Keratinocyte (primary cell): ENCODE measurements at regions not wholly inside any gene's neighbourhood (a gene's known extent, or its start where the extent isn't known, plus 50 kb on each side); places are given as distances from the start of the nearest gene placed in this dataset.
A peak's percentile ranks its signal among the peaks of the same experiment; 100 is the strongest.

Experiments used
- DNase-seq: peaks from one replicate; pipeline ENCODE4 v3.0.0-alpha.2; 2011; ENCODE audit warnings: low read depth, missing footprints, low spot score
- FAIRE-seq: peaks from 2 replicates; lab custom pipeline; 2011; peaks lifted over from hg19 to GRCh38; lab: Jason Lieb, UNC
- H2AFZ ChIP-seq: 2 replicates; pipeline ENCODE4 v1.6.0; 2012; ENCODE audit warnings: low read length, control low read depth, inconsistent platforms; ENCODE audit not compliant: control insufficient read depth
- H3K27ac ChIP-seq: 2 replicates; pipeline ENCODE4 v1.5.1; 2011; ENCODE audit warnings: low read length; ENCODE audit not compliant: control insufficient read depth, insufficient read depth
- H3K27me3 ChIP-seq: 3 replicates; pipeline ENCODE4 v1.6.0; 2011; ENCODE audit warnings: low read length; ENCODE audit not compliant: control insufficient read depth, insufficient read depth; ENCODE audit errors: extremely low read depth
- H3K36me3 ChIP-seq, 2 experiments: 2 replicates in 1 of 2; 3 replicates in 1 of 2; pipeline ENCODE4 v1.5.1; 2011; ENCODE audit warnings: low read length in 2 of 2, mild to moderate bottlenecking in 1 of 2; ENCODE audit not compliant: control insufficient read depth in 2 of 2, insufficient read depth in 2 of 2; ENCODE audit errors: extremely low read depth in 1 of 2
- H3K4me1 ChIP-seq: 3 replicates; pipeline ENCODE4 v1.5.1; 2011; ENCODE audit warnings: low read length; ENCODE audit not compliant: control insufficient read depth, insufficient read depth; ENCODE audit errors: extremely low read depth
- H3K4me2 ChIP-seq: 3 replicates; pipeline ENCODE4 v1.6.0; 2011; ENCODE audit warnings: low read depth, low read length; ENCODE audit not compliant: control insufficient read depth, insufficient read depth; ENCODE audit errors: extremely low read depth
- H3K4me3 ChIP-seq, 3 experiments: fragments of 200-600 bp in 1 of 3; sonication (generic) in 1 of 3; 2 replicates in 2 of 3; 3 replicates in 1 of 3; pipeline ENCODE4 v1.5.1; 2011 to 2016; ENCODE audit warnings: low read length in 3 of 3, mild to moderate bottlenecking in 3 of 3, control low read depth in 2 of 3, inconsistent platforms in 1 of 3, low read depth in 1 of 3, mixed read lengths in 1 of 3, mixed run types in 1 of 3, moderate library complexity in 1 of 3; ENCODE audit not compliant: control insufficient read depth in 2 of 3, insufficient read depth in 2 of 3; ENCODE audit errors: extremely low read depth in 1 of 3
- H3K79me2 ChIP-seq: 2 replicates; pipeline ENCODE4 v1.6.0; 2012; ENCODE audit warnings: low read length; ENCODE audit not compliant: control insufficient read depth, insufficient read depth
- H3K9ac ChIP-seq: 3 replicates; pipeline ENCODE4 v1.6.0; 2011; ENCODE audit warnings: low read length; ENCODE audit not compliant: control insufficient read depth, insufficient read depth; ENCODE audit errors: extremely low read depth
- H3K9me1 ChIP-seq: 3 replicates; pipeline ENCODE4 v1.6.0; 2011; ENCODE audit warnings: low read length; ENCODE audit not compliant: control insufficient read depth, insufficient read depth; ENCODE audit errors: extremely low read depth
- H3K9me3 ChIP-seq: 2 replicates; pipeline ENCODE4 v1.5.1; 2012; ENCODE audit warnings: low read depth, low read length; ENCODE audit not compliant: control insufficient read depth
- H4K20me1 ChIP-seq: 3 replicates; pipeline ENCODE4 v1.6.0; 2011; ENCODE audit warnings: low read length; ENCODE audit not compliant: control insufficient read depth, insufficient read depth; ENCODE audit errors: extremely low read depth
- CTCF ChIP-seq, 3 experiments: IDR thresholded peaks in 1 of 3; conservative IDR thresholded peaks in 1 of 3; optimal IDR thresholded peaks in 1 of 3; 2 replicates in 2 of 3; 3 replicates in 1 of 3; pipeline versions ENCODE3 to v1.5.1; 2011; ENCODE audit warnings: low read length in 3 of 3, mild to moderate bottlenecking in 3 of 3, moderate library complexity in 2 of 3, control low read depth in 1 of 3, inconsistent platforms in 1 of 3; ENCODE audit not compliant: insufficient read depth in 2 of 3; ENCODE audit errors: extremely low read depth in 1 of 3
- EZH2 ChIP-seq: IDR thresholded peaks from one replicate; pipeline ENCODE4 v1.6.1; 2012; ENCODE audit warnings: inconsistent platforms, mild to moderate bottlenecking, low read length, moderate library complexity
- dilution Hi-C: fragments of 300-500 bp; cut with MboI; formaldehyde crosslinking; loops from one replicate; pipeline ENCODE4 v1.7.0; 2020; ENCODE audit warnings: low sequenced_read_pairs; ENCODE audit not compliant: extremely low pct_ligation_motif_present

GRCh38 chr2:173589604-173590275 lies 235.1 kb downstream of the CDCA7 start:
- Histone ChIP-seq H3K9ac (peak overlapping the region; percentile 71), H3K4me3 (peak overlapping the region in 2 of 3 experiments; percentile 39 to 54), H4K20me1 (no peaks in the 10 kb centered on the region), H3K9me3 (peaks cover 8% of the 10 kb centered on the region), H3K27ac (peak overlapping the region; percentile 91), H3K4me2 (peak overlapping the region; percentile 89), H2AFZ (peak overlapping the region; percentile 48), H3K9me1 (no peaks in the 10 kb centered on the region), H3K79me2 (no peaks in the 10 kb centered on the region), H3K36me3 (no peaks in the 10 kb centered on the region), H3K4me1 (peaks cover 20% of the 10 kb centered on the region), H3K27me3 (no peaks in the 10 kb centered on the region)
- FAIRE-seq (no peak), DNase-seq (peak; percentile 50)
- dilution Hi-C loops: no loop called here
- TF ChIP-seq EZH2: no peak
- no peak for TF ChIP-seq CTCF (optimal IDR thresholded peaks at IDR 0.05 in 1 of 3, IDR thresholded peaks at IDR 0.05 in 1 of 3, conservative IDR thresholded peaks at IDR 0.05 in 1 of 3; ENCODE audit: extremely low read depth in 1 of 3, insufficient read depth in 2 of 3, low read length in 3 of 3)

- peak overlapping the region; percentile 91 for H3K27ac ChIP-seq
- FAIRE-seq (peak; percentile 99), DNase-seq (peak; percentile 83)
- no peaks in the 10 kb centered on the region for H4K20me1 ChIP-seq
- no peak overlapping the region for H2AFZ ChIP-seq
- H3K9me3 ChIP-seq: peaks cover 8% of the 10 kb centered on the region
- H3K4me3 ChIP-seq: peak overlapping the region in 2 of 3 experiments; percentile 47 to 54
- H3K9ac ChIP-seq: peak overlapping the region; percentile 71
- no peaks in the 10 kb centered on the region for H3K9me1 ChIP-seq
- H3K4me2 ChIP-seq: peak overlapping the region; percentile 89
- no peak for TF ChIP-seq CTCF (optimal IDR thresholded peaks at IDR 0.05 in 1 of 3, IDR thresholded peaks at IDR 0.05 in 1 of 3, conservative IDR thresholded peaks at IDR 0.05 in 1 of 3; ENCODE audit: extremely low read depth in 1 of 3, insufficient read depth in 2 of 3, low read length in 3 of 3)
- no peak for TF ChIP-seq EZH2
- H3K36me3 ChIP-seq: no peaks in the 10 kb centered on the region
- H3K4me1 ChIP-seq: peaks cover 20% of the 10 kb centered on the region
- no peaks in the 10 kb centered on the region for H3K27me3 ChIP-seq
- dilution Hi-C loops: no loop called here
- no peaks in the 10 kb centered on the region for H3K79me2 ChIP-seq
Observed at GRCh38 chr2:173590276-173590861, 235.7 kb downstream of the CDCA7 start.
